Stimulated activated CD4-positive, alpha-beta T cell treated with anti-CD3 and anti-CD28 coated beads, Interleukin-1b, Interleukin-23, amount 100 ng/mL, for 48 hours (primary cell): ENCODE measurements at regions not wholly inside any gene's neighbourhood (a gene's known extent, or its start where the extent isn't known, plus 50 kb on each side); places are given as distances from the start of the nearest gene placed in this dataset.
"Not testable (repeated sequence)": the region's sequence is repeated elsewhere in the genome, so short reads cannot be mapped to it uniquely, and the experiment has no call there.

Experiments
- DNase-seq: peaks from one replicate; pipeline ENCODE4 v3.0.0-alpha.2; 2020

DNA sequence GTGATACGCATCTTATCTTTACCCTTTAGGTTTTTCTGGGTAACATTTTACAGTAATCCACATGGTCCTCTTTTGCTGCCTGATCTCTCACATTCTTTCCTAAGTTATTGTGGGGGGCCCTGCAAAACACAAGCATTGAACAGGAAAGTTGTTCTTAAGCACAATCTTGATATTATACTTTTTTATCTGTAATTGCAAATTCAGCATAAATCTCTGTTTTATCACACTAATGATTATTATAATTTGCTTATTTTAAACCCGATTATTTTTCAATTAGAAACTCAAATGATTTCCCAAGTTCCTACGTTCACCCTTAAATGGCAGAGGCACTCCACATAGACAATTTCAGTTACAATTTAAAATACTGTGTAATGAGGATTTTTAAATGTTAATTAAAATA, 386.0 kb upstream of the GYPC start:
- DNase-seq = no peak

DNA sequence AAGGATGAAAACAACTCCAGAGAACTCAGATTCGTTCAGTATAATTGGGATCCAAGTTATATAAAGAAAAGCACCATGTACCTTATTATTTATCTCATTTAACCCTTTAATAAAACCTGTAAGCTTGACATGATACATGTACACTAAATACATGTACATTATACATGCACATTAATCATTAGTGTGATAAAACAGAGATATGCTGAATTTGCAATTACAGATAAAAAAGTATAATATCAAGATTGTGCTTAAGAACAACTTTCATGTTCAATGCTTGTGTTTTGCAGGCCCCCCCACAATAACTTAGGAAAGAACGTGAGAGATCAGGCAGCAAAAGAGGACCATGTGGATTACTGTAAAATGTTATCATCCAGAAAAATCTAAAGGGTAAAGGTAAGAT, 385.4 kb upstream of the GYPC start:
- no peak for DNase-seq

DNA sequence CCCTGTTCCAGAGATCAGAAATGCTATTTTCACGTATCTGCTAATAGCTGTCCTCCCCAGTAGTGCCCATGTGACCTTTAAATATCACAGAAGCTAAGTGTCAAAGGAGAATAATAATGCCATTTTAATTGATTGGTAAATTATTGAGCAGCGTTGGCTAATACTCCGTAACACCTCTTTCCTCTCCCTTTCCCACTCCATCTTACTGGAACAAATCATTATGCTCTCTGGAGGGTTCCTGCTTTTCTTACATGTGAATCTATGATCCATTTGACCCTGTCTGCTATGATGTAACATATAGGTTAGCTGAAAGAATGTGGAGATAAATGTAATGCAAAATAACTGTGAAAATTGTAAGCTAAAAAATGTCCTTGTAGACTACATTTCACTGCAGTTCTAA, 383.6 kb upstream of the GYPC start:
- no peak for DNase-seq

DNA sequence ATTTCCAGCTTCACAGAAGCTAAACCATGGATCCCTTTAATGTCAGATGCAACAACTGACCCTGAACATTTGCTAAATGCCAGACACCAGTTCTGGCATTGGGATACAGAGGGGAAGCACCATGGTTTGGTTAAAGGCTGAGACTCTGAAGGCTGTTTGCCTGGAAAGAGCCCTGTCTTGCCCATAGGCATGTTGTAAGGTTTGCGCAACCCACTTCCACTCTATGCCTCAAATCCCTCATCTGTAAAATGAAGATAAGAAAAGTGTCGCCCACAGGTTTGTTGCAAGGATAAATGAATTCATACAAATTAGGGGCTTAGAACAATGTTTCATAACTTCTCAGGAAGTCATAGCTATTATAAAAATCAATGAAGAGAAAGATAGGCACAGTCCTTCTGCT, 380.9 kb upstream of the GYPC start:
- no peak for DNase-seq

DNA sequence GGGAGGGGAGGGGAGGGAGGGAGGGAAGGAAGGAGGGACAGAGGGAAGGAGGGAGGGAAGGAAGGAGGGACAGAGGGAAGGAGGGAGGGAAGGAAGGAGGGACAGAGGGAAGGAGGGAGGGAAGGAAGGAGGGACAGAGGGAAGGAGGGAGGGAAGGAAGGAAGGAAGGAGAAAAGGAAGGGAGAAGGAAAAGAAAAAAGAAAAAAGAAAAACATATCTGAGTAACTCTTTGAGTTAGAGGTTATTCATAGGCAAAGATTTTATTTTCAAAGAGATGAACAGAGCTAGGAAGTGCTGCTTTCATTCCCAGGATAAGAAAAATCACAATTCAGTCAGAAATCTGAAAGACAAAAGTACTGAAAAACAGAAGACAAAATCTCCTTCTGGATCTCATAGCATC, 379.7 kb upstream of the GYPC start:
- DNase-seq = not testable (repeated sequence)

DNA sequence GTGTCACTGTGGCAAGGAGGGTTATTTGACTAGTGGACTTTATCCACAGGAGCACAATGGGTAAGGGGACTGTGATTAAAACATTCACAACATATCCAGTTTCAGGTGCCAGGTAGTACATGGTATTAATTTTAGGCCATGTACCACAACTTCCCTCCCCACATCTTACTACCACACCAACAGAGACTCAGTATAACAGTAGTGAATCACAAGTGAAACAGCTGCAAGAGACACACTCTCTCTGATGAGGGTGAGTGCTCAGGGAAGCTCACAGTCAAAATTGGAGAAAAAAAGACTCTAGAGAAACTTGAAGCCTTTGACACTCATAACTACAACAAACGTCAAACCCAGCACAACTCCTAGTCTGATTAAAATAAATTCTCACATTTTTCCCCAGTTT, 367.6 kb upstream of the GYPC start:
- DNase-seq = no peak

DNA sequence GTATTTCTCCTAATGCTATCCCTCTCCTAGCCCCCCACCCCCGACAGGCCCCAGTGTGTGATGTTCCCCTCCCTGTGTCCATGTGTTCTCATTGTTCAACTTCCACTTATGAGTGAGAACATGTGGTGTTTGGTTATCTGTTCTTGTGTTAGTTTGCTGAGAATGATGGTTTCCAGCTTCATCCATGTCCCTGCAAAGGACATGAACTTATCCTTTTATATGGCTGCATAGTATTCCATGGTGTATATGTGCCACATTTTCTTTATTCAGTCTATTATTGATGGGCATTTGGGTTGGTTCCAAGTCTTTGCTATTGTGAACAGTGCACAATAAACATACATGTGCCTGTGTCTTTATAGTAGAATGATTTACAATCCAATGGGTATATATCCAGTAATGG, 362.0 kb upstream of the GYPC start:
- not testable (repeated sequence) for DNase-seq

DNA sequence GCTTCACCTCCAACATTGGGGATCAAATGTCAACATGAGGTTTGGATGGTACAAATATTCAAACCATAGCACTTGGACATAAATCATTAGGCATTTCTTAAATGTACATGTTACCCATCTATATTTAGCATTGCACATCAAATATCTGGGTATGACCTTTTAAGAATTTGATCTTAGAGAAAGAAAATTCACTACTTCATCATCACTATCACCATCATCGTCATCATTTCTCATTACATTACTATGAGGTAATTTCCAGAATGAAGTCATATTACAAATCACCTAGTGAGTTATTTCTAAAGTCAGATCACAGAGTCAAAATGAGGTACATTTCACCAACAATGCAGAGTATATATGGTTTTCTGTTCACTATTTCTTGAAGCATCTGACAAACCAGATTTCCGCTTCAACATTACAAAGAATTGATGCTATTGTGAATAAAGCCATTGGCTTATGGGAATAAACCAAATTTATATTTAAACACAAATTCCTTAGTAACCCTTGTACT, 356.4 kb upstream of the GYPC start:
- DNase-seq = no peak

DNA sequence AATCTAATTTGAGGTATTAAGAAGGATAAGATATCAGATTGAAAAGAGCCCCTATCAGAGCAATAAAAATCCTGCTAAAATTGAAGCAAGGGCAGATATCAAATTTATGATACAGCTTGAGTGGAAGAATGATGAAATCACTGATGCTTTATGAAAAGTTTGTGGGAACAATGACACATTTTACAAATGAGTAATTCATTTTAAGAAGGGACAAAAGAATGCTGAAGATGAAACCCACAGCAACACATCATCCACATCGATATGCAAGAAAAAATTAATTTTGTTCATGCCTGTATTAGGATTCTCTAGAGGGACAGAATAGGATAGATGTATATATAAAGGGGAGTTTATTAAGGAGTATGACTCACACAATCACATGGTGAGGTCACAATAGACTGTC, 355.6 kb upstream of the GYPC start:
- no peak for DNase-seq

DNA sequence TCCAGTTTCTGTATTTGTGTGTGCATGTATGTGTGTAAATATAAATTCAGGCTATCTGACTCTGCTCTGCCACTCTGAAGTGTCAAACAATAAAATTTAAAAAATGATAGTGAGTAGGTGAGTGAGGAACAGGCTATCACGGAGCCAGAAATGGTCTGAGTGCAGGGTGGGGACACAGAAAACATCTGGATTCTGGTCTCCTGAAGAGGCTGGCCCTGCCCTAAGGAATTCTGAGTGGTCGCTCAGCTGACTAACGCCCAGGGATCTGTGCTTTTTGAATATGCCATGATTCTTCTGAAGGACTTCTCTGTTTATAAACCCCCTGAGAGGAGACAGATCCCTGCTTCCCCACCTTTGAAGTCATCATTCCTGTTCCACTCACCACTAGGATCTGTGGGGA, 353.9 kb upstream of the GYPC start:
- no peak for DNase-seq

DNA sequence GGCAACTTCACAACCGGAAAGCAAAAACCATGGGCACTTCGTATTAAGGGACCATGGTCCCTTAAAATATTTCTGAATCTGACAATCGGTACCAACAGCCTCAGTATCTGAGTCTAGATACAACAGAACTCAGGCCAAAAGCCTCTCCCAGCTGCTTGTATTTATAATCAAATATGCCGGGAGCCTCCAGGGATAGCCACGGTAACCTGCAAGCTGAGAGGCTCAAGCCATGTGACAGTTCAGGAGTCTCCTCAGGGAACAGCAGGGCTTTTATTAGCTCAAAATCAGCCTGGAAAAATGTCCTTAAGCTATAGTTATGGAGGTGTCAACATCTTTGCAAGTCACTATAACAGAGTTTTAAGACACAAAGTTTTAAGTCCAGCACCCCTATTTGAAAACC, 352.8 kb upstream of the GYPC start:
- DNase-seq = no peak

DNA sequence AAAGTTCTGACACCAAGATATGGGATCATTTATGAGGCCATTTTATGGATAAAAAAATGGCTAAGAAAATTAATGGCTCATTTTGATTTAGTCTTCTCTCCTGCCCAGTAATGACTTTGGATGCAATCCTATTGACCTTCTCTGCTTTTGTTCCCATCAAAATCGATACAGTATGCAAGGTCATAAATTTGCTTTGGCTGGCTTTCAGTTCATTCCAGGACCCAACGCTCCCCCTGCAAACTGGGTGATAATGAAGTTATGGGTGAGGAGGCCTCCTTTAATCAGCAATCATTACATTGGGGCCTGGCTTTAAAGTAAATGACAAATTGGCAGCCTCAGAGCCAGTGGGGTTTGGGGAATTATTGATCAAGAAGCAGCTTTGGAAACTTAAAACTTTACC, 351.8 kb upstream of the GYPC start:
- no peak for DNase-seq

DNA sequence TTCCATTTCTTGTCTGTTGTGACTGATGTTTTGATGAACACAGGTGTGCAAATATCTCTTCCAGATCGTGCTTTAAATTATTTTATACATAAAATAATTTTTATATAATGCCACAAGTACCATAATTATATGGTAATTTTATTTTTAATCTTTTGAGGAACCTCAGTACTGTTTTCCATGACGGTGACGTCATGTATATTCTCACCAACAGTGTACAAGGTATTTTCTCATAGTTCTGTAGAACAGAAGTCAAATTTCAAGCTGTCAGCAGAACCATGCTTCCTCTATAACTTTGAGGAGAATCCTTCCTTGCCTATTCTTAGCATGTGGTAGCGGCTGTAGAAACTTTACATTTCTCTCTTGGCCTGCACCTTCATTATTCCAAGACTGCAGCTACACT, 349.4 kb upstream of the GYPC start:
- no peak for DNase-seq

DNA sequence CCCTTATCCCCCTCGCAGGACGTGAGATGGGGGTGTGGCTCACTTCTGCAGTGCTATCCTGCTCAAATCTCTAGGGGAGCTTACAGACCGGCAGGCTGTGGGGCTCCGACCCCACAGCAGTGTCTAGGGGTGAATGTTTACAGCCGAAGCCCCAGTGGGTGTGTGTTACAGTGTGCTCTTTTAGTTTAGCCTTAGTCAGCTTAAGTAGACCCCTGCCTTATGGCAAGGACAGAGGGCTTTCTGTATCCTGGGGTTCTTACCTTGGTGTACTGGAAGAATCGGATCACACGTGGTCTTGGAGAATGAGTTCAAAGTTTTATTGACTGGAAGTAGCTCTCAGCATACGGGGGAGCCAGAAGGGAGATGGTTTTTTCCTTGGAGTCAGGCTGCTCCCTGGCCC, 348.2 kb upstream of the GYPC start:
- no peak for DNase-seq

DNA sequence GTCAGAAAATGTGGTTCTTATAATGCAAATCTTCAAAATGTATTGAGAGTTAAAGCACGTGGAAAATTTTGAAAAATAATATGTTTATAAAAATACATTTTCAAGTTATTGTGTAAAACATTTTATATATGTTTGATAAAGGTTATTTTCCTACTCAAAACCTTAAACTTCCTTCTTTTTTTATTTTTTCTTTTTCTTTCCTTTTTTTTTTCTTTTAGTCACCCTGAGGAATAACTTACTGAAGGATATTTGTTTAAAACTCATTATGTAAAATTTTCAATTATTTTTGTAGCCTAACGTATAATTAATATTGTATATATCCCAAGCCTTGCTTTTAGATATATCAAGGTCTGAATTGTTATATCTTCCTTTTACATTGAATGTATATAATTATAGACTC, 346.8 kb upstream of the GYPC start:
- no peak for DNase-seq

DNA sequence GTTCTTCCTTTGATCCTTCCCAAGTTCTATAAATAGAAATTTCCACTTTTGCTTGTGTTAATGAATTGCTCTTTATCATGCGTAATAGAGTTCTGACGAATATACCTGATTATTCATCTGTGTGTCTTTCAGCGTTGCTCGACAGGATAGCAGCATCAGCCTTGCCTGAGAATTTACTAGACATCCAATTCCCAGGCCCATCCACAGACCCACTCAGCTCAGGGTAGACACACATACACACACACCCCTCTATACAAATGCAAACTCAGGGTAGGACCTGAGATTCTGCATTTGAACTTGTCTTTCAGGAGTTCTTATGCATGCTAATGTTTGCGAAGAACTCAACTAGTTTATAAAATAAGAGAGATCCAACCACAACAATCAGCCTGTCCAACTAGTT, 343.4 kb upstream of the GYPC start:
- no peak for DNase-seq

DNA sequence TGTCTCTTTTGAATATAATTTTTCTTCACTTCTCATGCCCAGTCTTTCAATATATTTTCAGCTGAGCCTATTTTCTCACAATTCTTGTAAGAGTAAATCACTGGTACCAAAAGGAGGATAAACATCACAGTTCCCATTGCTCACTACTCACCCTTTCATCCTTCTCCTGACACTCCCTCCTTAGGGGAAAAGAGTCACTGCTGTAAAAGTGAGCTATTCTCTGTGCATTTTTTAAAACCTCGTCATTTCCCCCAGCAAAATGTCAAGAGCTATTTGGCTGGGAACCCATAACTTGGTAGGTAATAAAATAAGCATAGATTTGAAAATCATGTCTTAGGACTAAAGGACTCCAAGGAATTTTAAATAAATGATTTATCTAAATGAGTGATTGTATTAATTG, 340.1 kb upstream of the GYPC start:
- DNase-seq = no peak

DNA sequence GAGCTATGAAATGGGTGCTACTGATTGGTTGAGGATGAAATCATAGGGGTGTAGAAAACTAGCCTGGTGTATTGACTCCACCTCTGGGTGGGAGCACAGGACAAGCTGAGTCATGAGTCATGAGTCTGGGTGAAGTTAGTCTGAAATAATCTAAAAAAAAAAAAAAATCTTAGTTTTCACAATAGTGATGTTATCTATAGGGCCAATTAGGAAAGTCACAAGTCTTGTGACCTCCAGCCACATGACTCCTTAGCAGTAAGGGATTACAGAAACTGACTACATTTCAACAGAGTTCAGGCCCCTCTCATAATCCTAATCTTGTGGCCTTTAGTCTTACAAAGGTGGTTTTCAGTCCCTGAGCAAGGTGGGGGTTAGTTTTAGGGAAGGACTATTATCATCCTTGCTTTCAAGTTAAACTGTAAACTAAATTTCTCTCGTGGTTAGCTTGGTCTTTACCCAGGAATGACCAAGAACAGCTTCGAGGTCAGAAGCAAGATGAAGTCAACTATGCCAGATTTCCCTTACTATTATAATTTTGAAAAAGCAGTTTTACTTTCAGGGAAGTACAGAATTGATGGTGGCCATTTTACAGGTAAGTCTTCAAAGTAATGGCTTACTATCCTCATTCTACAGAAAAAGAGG, 338.0 kb upstream of the GYPC start:
- DNase-seq = no peak

DNA sequence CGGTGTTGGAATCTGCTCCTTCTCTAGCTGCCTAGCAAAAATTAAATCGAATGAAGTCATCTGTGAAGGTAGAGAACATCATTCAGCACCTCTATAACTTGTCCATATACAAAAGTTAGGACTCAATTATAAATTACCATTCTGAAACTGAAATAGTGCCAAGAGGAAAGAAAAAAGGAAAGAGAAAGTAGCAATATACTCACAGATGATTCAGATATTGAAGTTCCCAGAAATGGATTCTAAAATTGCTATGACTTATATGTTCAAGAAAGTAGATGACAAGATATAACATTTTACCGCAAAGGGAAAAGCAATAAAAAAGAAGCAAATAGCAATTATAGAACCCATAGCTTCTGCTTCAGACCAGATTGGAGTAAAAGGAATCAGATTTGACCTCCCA, 333.6 kb upstream of the GYPC start:
- no peak for DNase-seq

DNA sequence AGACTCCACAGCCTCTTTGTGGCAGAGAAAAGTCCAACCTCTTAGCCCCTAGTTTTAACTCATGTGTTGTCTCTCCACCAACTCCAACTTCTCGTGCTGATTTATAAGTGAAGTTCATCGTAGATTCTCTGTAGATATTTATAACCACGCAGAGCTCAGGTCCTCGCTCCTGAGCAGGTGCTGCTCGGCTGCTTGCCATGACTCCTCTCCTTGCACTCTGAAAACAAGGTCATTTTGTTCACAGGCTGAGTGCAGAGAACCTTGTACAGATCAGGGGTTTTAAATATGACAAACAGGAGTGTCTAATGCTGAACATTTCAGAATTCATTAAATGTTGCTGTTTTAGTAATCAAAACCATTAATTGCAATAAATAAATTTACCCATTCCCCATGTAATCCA, 330.8 kb upstream of the GYPC start:
- DNase-seq = no peak

DNA sequence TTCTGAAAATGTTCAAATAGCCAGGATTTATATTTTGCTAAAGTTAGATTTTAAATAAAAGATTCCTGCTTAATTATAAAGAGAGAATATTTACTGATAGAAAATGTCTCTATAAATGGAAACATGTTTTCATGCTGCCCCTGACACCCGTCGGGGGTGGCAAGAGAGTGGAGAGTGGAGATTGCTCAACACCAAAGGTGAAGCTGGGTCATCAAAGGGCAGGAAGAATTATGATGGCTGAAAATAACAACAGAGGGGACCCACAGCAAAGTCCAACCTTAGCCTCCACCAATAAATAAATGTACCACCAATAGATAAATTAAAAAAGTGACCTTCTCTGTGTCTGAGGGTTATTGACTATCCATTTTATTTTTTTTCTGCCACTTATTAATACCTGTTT, 326.8 kb upstream of the GYPC start:
- no peak for DNase-seq

DNA sequence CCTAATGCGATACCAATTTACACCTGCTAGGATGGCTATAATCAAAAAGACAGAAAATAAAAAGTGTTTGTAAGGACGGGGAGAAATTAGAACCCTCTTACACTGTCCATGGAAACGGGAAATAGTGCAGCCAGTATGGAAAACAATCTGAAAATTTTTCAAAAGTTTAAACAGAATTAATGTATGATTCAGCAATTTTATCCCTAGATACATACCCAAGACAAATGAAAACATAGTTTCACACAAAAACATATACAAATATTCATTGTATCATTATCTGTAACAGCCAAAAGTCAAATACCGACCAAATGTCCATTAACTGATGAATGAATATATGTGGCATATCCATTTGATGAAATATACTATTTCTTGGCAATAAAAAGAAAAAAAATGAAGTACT, 313.5 kb upstream of the GYPC start:
- no peak for DNase-seq

DNA sequence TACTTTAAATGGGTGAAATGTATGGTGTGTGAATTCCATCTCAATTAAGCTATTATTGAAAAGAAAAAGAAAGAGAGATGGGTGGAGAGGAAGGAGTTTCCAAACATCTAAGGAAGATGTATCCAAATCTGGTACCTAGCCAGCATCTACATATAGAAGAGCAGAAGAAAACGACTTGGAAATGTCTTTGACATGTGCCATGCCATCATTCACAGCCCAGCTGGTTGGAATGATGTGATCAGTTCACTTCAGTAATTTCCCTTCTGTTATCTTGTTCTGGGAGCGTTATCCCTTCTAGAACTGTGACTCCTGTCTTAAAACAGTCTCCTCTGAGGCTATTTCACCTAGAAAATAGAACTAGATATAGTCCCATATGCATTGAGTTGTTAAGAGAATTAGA, 312.8 kb upstream of the GYPC start:
- DNase-seq = no peak

DNA sequence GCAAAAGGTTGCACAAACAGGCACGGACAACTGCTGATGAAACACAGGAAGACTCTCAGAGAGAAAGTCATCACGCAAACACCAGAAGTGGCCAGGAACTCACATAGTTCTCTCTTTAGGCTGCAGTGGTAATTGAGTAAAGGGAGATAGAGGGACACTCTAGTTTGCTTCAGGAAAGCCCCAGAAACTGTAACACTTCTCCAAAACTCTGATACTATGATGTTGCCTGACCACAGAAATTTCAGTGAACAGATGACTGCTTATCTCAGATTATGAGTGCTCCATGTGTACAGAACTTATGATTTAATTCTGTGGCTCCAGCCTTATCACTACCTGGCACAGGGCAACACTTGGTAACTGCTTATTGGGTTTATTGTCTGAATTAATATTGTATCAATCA, 311.5 kb upstream of the GYPC start:
- DNase-seq = no peak

DNA sequence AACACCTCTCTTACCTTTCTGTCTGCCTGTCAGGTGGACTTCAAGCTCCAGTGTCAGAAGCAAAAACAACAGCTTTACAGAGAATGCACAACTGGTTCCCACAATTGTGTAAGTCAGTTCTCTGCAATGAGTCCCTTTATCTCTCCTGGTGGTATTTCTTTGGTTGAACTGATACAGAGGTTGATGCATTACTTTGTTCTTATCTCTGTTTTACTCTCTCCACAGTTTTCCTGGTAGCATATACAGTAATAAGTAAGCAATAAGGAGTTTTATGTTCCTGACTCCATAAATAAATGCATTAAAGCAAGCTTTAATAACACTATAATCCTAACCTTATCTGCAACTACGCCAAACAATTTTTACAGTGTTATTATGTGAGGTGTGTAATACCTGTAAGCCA, 310.3 kb upstream of the GYPC start:
- no peak for DNase-seq

DNA sequence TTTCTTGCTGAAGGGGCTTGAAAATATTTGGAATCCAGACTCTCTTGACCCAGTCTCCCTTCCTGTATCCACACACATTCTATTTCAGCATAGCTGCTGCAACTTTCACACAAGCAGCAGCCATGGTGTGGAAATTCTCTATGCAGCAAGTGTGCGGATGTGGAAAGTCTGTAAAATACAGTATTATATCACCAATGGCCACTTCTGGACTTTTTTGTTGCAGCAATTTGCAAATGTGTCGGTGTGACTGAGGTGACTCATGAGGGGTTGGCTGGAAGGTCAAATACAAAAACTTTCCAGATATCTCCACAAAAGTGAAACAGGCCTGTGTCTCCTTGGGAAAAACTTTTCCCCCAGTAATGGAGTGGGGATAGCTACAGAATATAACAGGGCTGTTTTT, 299.3 kb upstream of the GYPC start:
- no peak for DNase-seq
